GM10266 (cell line): ENCODE measurements at regions not wholly inside any gene's neighbourhood (a gene's known extent, or its start where the extent isn't known, plus 50 kb on each side); places are given as distances from the start of the nearest gene placed in this dataset.

Source experiments
- DNase-seq: peaks from one replicate; pipeline ENCODE4 v3.0.0; 2012; ENCODE audit errors: extremely low spot score
- TF ChIP-seq, protein P1 (sequence below): IDR thresholded peaks from 2 replicates; pipeline ENCODE4 v1.5.1; 2012; ENCODE audit warnings: mild to moderate bottlenecking, low read depth; ENCODE audit not compliant: control insufficient read depth, insufficient read depth; ENCODE audit errors: missing control alignments

DNA sequence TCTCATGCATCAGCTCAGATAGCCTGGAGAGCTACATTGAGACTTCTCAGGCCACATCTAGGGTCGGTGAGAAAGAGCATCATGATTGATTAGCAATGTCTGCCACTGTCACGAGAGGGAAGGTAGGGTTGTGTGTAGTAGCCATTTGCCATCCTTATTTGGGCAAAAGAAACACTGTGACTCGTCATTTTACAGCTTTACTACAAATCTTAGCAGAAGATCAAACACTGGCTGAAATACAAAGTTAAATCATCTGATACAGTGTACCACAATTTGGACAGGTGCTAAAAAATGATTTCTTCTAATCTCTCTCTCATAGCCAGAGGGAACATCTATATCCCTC lies 334.3 kb downstream of the CBLN1 start:
- DNase-seq, result no peak
- TF ChIP-seq, protein P1, sequence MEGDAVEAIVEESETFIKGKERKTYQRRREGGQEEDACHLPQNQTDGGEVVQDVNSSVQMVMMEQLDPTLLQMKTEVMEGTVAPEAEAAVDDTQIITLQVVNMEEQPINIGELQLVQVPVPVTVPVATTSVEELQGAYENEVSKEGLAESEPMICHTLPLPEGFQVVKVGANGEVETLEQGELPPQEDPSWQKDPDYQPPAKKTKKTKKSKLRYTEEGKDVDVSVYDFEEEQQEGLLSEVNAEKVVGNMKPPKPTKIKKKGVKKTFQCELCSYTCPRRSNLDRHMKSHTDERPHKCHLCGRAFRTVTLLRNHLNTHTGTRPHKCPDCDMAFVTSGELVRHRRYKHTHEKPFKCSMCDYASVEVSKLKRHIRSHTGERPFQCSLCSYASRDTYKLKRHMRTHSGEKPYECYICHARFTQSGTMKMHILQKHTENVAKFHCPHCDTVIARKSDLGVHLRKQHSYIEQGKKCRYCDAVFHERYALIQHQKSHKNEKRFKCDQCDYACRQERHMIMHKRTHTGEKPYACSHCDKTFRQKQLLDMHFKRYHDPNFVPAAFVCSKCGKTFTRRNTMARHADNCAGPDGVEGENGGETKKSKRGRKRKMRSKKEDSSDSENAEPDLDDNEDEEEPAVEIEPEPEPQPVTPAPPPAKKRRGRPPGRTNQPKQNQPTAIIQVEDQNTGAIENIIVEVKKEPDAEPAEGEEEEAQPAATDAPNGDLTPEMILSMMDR, result no peak

DNA sequence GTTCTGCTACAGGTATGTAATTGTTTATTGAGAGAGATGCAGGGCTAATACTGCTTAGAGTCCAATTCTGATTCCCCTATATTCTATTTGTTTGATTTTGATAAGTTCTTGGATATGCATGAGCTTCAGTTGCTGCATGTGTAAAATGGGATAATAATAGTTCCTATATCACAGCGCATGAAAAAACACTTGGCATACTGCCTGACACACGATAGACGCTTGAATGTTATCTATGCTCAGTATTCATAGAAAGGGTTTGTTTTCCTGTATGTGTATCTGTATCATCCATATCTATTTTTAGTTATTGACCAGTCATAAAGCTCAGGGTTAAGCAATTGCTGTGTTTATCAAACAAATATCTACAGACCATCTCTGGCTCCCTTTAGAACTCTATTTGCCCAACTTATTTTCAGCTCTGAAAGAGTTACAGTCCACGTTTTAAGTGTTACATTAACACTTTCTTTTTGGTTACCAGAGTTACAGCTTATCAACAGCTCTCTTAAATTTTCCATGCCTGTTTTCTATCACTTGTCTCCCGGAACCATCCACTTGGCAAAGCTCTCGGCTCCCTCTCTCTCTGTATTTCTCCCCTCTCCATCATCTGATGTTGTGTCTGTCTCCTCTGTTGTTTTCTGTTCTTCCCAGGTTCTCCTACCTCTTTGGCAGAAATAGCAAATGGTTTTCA lies 334.8 kb downstream of the CBLN1 start:
- TF ChIP-seq, protein P1, result no peak
- no peak for DNase-seq

DNA sequence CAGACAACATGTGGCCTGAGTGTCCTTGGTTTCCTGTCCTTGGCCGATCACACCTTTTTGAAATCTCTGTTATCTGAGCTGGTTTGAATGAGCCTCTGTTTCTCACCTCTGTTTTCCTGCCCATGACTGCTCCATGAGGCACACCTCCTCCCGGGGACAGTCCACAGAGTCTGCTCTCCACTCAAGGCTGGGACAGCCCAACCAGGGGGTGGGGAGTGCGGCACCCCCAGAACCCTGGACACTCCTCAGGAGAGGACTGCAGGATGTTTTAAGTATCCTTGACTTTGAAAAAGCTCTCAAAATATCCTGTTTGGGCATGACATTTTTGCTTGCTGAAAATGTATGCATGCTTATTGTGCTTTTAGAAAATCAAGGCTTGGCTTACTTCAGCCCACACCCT lies 333.0 kb upstream of the N4BP1 start:
- TF ChIP-seq, protein P1, result no peak
- DNase-seq, result no peak

DNA sequence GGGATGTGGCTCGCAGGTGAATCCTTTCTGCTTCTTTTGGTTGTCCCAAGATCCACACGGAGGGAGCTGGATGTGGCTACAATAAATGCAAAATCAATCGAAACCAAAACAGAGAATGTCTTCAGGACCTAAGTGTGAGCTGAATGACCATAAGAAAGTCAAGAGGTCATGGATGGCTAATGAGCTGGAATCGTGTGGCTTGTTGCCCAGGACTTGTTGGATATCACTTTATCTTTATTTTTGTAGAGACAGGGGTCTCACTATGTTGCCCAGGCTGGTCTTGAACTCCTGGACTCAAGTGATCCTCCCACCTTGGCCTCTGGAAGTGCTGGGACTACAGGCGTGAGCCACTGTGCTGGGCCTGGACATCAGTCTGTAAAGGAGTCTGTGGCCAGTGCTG lies 326.8 kb upstream of the N4BP1 start:
- DNase-seq, result no peak
- TF ChIP-seq, protein P1, result no peak

DNA sequence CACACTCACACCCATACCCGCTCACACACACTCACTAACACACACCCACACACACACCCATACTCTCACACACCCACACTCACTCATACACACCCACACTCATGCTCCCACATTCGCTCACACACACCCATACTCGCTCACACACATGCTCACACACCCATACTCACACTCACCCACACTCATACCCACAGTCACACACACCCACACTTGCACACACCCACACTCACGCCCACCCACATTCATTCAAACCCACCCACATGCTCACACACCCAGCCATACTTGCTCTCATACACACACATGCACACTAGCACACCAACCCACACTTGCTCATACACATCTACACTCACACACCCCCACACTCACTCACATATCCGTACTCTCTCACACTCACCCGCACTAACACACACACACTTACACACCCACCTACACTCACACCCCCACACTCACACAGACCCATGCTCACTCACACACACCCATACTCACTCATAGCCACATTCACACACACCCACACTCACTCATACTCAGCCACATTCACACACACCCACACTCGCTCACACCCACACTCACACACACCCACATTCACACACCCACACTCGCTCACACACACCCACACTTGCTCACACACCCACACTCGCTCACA lies 322.4 kb upstream of the N4BP1 start:
- DNase-seq, result no peak
- TF ChIP-seq, protein P1, result no peak

DNA sequence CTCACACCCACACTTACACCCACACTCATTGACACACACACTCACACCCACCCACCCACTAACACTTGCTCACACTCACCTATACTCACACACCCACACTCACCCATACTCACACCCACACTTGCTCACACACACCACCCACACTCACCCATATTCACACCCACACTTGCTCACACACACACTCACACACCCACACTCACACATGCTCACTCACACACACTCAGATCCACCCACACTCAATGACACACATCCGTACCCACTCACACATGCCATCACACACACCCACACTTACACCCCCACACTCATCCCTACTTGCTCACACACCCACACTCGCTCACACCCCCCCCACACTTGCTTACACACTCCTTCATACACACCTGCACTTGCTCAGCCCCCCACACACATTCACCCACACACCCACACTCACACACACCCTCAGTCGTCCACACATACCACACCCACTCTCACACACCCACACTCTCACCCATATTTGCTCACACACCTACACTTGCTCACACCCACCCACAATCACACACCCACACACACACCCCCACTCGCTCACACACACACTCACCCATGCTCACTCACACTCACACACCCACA lies 321.1 kb upstream of the N4BP1 start:
- no peak for DNase-seq
- TF ChIP-seq, protein P1, result no peak

DNA sequence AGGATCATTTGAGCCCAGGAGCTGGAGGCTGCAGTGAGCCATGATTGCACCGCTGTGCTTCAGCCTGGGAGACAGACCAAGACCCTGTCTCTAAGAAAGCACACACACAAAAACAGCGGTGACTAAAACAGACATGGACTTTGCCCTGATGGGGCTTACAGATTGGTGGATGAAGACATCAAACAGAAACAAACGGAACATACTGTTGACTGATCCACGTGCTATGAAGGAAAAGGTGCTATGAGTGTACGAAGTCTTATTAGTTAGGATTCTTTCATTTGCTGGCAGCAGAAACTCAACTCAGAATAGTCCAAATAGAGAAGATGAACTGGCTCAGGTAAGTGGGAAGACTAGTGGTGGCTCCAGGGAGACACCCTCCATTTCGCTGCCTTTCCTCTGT lies 309.8 kb upstream of the N4BP1 start:
- TF ChIP-seq, protein P1, result no peak
- no peak for DNase-seq
